ENCODE measurements at regions not wholly inside any gene's neighbourhood (a gene's known extent, or its start where the extent isn't known, plus 50 kb on each side); places are given as distances from the start of the nearest gene placed in this dataset.

GRCh38 chrX:110437686-110438085, 79.0 kb downstream of the RTL9 start:
- no peak overlapping the region for H3K4me2 ChIP-seq (ENCODE audit: insufficient read depth, low read length)
- no peaks in the 10 kb centered on the region for H3K9me1 ChIP-seq (replicated peaks; ENCODE audit: control insufficient read depth, extremely low read depth, insufficient read depth, low read length)
- no peak overlapping the region for H3K9ac ChIP-seq (replicated peaks; ENCODE audit: extremely low read depth, insufficient read depth, low read length)
- H3K36me3 ChIP-seq (ENCODE audit: control insufficient read depth in 2 of 2, extremely low read depth in 1 of 2, insufficient read depth in 2 of 2, low read length in 2 of 2): no peaks in the 10 kb centered on the region
- DNase-seq (ENCODE audit: low read depth, low spot score) (no peak), FAIRE-seq (no peak)
- H3K27me3 ChIP-seq (ENCODE audit: control insufficient read depth in 2 of 2, insufficient read depth in 2 of 2, low read length in 2 of 2): peaks cover 0 to 5% of the 10 kb centered on the region in 2 experiments
- H3K9me3 ChIP-seq (replicated peaks; ENCODE audit: control insufficient read depth, insufficient read depth, low read length): no peaks in the 10 kb centered on the region
- H2AFZ ChIP-seq (ENCODE audit: low read depth, low read length): no peak overlapping the region
- TF ChIP-seq JUN (IDR thresholded peaks at IDR 0.05; ENCODE audit: borderline replicate concordance, insufficient read depth, insufficient read length, low read depth) (no peak), MYC (IDR thresholded peaks at IDR 0.05; ENCODE audit: low read depth, low read length) (no peak)
- dilution Hi-C loops (cut with MboI; ENCODE audit: extremely low pct_ligation_motif_present, low sequenced_read_pairs): no loop called here
- no peaks in the 10 kb centered on the region for H3K79me2 ChIP-seq (ENCODE audit: control insufficient read depth, insufficient read depth, low read length)
- no peaks in the 10 kb centered on the region for H3K4me1 ChIP-seq (ENCODE audit: control insufficient read depth, extremely low read depth, insufficient read depth, low read length)
- no peaks in the 10 kb centered on the region for H4K20me1 ChIP-seq (replicated peaks; ENCODE audit: control insufficient read depth, extremely low read depth, insufficient read depth, low read length)
- no peak overlapping the region for H3K27ac ChIP-seq (ENCODE audit: insufficient read depth, low read depth, low read length)
- BruUV-seq (replicated peaks): no TSS peak
- no peak overlapping the region for H3K4me3 ChIP-seq (replicated peaks in 1 of 3; ENCODE audit: insufficient read depth in 1 of 3, low read depth in 1 of 3, low read length in 3 of 3)
- CTCF ChIA-PET: no interaction called here
- intact Hi-C loops (cut with micrococcal nuclease): no loop called here
- POLR2A ChIA-PET: no interaction called here

- Histone ChIP-seq H3K36me3 (ENCODE audit: control insufficient read depth in 2 of 2, extremely low read depth in 1 of 2, insufficient read depth in 2 of 2, low read length in 2 of 2) (no peaks in the 10 kb centered on the region), H3K4me1 (ENCODE audit: control insufficient read depth, extremely low read depth, insufficient read depth, low read length) (no peaks in the 10 kb centered on the region), H3K9me1 (replicated peaks; ENCODE audit: control insufficient read depth, extremely low read depth, insufficient read depth, low read length) (no peaks in the 10 kb centered on the region), H3K4me2 (ENCODE audit: insufficient read depth, low read length) (no peak overlapping the region), H3K4me3 (replicated peaks in 1 of 3; ENCODE audit: insufficient read depth in 1 of 3, low read depth in 1 of 3, low read length in 3 of 3) (no peak overlapping the region), H2AFZ (ENCODE audit: low read depth, low read length) (no peak overlapping the region), H3K27ac (ENCODE audit: insufficient read depth, low read depth, low read length) (no peak overlapping the region), H3K9ac (replicated peaks; ENCODE audit: extremely low read depth, insufficient read depth, low read length) (no peak overlapping the region), H3K79me2 (ENCODE audit: control insufficient read depth, insufficient read depth, low read length) (no peaks in the 10 kb centered on the region), H3K9me3 (replicated peaks; ENCODE audit: control insufficient read depth, insufficient read depth, low read length) (no peaks in the 10 kb centered on the region), H4K20me1 (replicated peaks; ENCODE audit: control insufficient read depth, extremely low read depth, insufficient read depth, low read length) (no peaks in the 10 kb centered on the region), H3K27me3 (ENCODE audit: control insufficient read depth in 2 of 2, insufficient read depth in 2 of 2, low read length in 2 of 2) (peaks cover 0 to 5% of the 10 kb centered on the region in 2 experiments)
- POLR2A ChIA-PET: no interaction called here
- CTCF ChIA-PET: no interaction called here
- BruUV-seq (replicated peaks): no TSS peak
- FAIRE-seq (no peak), DNase-seq (ENCODE audit: low read depth, low spot score) (no peak)
- intact Hi-C loops (cut with micrococcal nuclease): no loop called here
- TF ChIP-seq EZH2 (IDR thresholded peaks at IDR 0.05; ENCODE audit: borderline replicate concordance, low read depth, low read length, severe bottlenecking): no peak
- TF ChIP-seq POLR2AphosphoS5 (IDR thresholded peaks at IDR 0.05; ENCODE audit: insufficient read depth, low read depth, low read length): no peak
- no peak for TF ChIP-seq MAX (IDR thresholded peaks at IDR 0.05; ENCODE audit: insufficient read depth, insufficient read length)
- TF ChIP-seq, protein P1, sequence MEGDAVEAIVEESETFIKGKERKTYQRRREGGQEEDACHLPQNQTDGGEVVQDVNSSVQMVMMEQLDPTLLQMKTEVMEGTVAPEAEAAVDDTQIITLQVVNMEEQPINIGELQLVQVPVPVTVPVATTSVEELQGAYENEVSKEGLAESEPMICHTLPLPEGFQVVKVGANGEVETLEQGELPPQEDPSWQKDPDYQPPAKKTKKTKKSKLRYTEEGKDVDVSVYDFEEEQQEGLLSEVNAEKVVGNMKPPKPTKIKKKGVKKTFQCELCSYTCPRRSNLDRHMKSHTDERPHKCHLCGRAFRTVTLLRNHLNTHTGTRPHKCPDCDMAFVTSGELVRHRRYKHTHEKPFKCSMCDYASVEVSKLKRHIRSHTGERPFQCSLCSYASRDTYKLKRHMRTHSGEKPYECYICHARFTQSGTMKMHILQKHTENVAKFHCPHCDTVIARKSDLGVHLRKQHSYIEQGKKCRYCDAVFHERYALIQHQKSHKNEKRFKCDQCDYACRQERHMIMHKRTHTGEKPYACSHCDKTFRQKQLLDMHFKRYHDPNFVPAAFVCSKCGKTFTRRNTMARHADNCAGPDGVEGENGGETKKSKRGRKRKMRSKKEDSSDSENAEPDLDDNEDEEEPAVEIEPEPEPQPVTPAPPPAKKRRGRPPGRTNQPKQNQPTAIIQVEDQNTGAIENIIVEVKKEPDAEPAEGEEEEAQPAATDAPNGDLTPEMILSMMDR (IDR thresholded peaks at IDR 0.05; ENCODE audit: extremely low read depth in 1 of 2, insufficient read depth in 1 of 2, low read depth in 1 of 2, low read length in 2 of 2): no peak
- TF ChIP-seq POLR2A (IDR thresholded peaks at IDR 0.05; ENCODE audit: low read depth, low read length): no peak
- no peak for TF ChIP-seq MYC (IDR thresholded peaks at IDR 0.05; ENCODE audit: low read depth, low read length)
- no peak for TF ChIP-seq GATA2 (IDR thresholded peaks at IDR 0.05; ENCODE audit: insufficient read depth, insufficient read length, low read depth, low read length)
- no peak for TF ChIP-seq JUN (IDR thresholded peaks at IDR 0.05; ENCODE audit: borderline replicate concordance, insufficient read depth, insufficient read length, low read depth)
- no peak for TF ChIP-seq FOS (IDR thresholded peaks at IDR 0.05; ENCODE audit: borderline replicate concordance, insufficient read depth, low read length)
- dilution Hi-C loops (cut with MboI; ENCODE audit: extremely low pct_ligation_motif_present, low sequenced_read_pairs): no loop called here
Measured at GRCh38 chrX:110440016-110440805, 81.6 kb downstream of the RTL9 start.
